ENCODE measurements at regions not wholly inside any gene's neighbourhood (a gene's known extent, or its start where the extent isn't known, plus 50 kb on each side); places are given as distances from the start of the nearest gene placed in this dataset.
A peak's percentile ranks its signal among the peaks of the same experiment; 100 is the strongest.

DNA sequence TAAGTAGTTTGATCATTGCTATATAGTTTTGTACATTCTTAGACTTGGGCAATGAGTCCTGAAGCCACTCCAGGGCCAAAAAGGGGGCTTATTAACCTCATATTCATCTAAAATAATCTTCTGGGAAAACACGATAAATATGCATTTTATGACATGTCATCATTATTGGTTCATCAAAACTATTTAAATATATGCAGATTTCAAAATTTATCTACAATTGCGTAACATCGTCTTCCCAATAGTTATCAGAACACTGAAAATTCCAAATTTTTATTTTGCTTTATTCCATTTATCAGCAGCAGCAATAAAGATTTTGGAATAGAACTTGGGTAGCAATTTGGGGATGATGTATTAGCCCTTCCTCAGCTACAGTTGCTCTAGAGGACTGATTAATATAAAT lies 550.0 kb downstream of the IQCM start:
- ChIA-PET POLR2A (no interaction called here), CTCF (interaction anchor here (3.3 to 3.6 kb wide), 2 partner anchors 266 to 269 kb away, joined by 20 to 26 read pairs; no protein-coding TSS in a partner anchor)
- no peak for DNase-seq (ENCODE audit: low read depth, low spot score)
- no peak overlapping the region for H3K4me3 ChIP-seq (ENCODE audit: low read depth, low read length)
- TF ChIP-seq, protein P1, sequence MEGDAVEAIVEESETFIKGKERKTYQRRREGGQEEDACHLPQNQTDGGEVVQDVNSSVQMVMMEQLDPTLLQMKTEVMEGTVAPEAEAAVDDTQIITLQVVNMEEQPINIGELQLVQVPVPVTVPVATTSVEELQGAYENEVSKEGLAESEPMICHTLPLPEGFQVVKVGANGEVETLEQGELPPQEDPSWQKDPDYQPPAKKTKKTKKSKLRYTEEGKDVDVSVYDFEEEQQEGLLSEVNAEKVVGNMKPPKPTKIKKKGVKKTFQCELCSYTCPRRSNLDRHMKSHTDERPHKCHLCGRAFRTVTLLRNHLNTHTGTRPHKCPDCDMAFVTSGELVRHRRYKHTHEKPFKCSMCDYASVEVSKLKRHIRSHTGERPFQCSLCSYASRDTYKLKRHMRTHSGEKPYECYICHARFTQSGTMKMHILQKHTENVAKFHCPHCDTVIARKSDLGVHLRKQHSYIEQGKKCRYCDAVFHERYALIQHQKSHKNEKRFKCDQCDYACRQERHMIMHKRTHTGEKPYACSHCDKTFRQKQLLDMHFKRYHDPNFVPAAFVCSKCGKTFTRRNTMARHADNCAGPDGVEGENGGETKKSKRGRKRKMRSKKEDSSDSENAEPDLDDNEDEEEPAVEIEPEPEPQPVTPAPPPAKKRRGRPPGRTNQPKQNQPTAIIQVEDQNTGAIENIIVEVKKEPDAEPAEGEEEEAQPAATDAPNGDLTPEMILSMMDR (IDR thresholded peaks at IDR 0.05; ENCODE audit: insufficient read depth, low read length, missing control alignments), result no peak

DNA sequence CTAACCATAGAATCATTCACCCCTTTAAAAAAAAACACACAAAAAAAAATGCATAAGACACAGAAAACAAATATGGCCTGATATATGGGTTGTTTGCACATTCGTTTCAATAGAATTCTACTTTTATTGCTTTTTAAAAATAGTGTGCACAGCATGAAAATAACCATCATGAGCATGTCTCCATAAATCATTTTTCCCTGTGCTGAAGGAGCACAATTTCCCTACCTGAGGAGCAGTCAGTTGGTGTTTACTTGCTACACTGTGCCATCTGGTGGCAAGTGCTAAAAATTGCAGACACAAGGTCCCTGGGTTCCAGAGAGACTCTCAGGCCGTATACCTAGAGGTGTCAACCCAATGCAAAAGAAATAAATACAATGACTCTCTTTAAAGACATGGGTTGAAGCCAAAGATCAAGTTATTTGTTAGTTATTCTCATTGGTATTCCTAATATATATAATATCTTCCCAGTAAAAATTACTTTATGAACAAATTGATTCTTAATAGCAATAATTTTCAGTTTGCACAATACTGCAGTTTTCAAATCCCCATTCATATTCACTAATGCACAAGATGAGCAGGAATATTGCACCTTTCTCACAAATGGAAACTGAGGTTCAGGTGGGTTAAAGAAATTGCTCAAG lies 551.4 kb downstream of the IQCM start:
- CTCF ChIA-PET, result interaction anchor here (0.6 to 3.6 kb wide), 12 partner anchors 8 to 1386 kb away, joined by 3 to 26 read pairs (median 4); no protein-coding TSS in a partner anchor
- H3K4me3 ChIP-seq (ENCODE audit: low read depth, low read length), result no peak overlapping the region

DNA sequence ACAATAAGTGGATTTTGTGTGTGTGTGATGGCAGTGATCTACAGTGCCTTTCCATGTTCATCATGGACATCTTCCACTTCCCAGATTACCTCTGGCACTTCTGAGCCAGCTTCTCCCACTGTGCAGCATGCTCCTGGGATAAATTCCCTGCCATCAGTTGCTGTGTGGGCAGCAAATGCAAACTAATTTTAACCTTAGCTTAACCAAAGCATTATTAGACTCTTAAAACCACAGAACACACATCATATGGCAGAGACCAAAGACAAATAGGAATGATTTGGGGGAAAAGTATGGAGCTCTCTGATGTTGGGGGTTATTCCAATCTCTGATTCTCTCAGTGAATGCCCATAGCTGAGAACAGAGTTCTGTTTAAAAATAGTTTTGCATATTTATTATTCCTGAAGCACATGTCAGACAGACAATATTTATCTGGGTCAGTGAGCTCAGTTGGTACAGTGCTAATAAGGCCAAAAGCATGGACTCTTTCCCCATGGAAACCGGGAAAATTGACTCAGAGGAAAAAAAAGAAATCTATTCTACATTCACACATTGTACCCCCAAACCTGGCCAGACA lies 567.4 kb downstream of the IQCM start:
- no peak for DNase-seq (ENCODE audit: low read depth, low spot score)
- TF ChIP-seq, protein P1 (IDR thresholded peaks at IDR 0.05; ENCODE audit: insufficient read depth, low read length, missing control alignments), result no peak
- no peak overlapping the region for H3K4me3 ChIP-seq (ENCODE audit: low read depth, low read length)
- ChIA-PET POLR2A (no interaction called here), CTCF (no interaction called here)

More for the DNA sequence above, 551.4 kb downstream of the IQCM start:
- POLR2A ChIA-PET, result no interaction called here
- TF ChIP-seq, protein P1 (IDR thresholded peaks at IDR 0.05; ENCODE audit: insufficient read depth, low read length, missing control alignments), result peak; percentile 68
- peak; percentile 5 for DNase-seq (ENCODE audit: low read depth, low spot score)

DNA sequence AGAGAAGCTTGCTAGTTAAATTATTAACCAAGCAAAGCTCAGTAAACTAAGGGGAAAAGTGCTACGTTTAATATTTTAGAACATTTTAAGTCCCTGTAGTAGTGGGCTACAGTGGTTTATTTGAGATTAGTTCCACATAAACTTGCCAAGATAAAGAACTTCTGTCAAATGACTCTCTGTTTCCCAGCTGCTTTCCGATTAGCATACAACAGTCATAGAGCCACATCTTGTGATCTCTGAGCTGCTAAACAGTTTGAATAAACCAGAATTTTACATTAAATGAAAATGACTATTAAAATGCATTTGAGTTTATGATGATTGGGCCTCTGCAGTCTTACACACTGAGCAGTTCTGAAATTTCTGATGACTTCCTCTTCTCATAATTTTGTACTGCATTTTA lies 568.5 kb downstream of the IQCM start:
- CTCF ChIA-PET, result no interaction called here
- POLR2A ChIA-PET, result no interaction called here
- no peak overlapping the region for H3K4me3 ChIP-seq (ENCODE audit: low read depth, low read length)
- no peak for DNase-seq (ENCODE audit: low read depth, low spot score)
- TF ChIP-seq, protein P1 (IDR thresholded peaks at IDR 0.05; ENCODE audit: insufficient read depth, low read length, missing control alignments), result no peak

DNA sequence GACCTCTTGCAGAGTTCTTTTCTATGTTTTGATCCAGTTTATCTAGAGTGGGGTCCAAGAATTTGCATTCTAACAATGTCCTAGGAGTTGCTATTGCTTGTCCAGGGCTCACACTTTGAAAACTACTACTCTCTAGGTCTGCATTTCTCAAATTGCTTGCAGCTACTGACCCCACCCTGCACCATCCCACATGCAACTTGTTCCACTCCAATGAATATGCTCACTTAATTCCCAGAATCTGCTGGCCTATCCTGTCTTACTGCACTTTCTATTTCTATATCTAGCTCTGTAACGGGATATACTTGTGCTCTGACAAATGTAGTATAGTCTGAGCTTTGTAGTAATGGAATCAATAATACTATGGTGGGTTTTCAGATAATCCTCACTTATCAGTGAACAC lies 570.3 kb downstream of the IQCM start:
- H3K4me3 ChIP-seq (ENCODE audit: low read depth, low read length), result no peak overlapping the region
- CTCF ChIA-PET, result no interaction called here
- DNase-seq (ENCODE audit: low read depth, low spot score), result no peak
- TF ChIP-seq, protein P1 (IDR thresholded peaks at IDR 0.05; ENCODE audit: insufficient read depth, low read length, missing control alignments), result no peak
- POLR2A ChIA-PET, result no interaction called here

DNA sequence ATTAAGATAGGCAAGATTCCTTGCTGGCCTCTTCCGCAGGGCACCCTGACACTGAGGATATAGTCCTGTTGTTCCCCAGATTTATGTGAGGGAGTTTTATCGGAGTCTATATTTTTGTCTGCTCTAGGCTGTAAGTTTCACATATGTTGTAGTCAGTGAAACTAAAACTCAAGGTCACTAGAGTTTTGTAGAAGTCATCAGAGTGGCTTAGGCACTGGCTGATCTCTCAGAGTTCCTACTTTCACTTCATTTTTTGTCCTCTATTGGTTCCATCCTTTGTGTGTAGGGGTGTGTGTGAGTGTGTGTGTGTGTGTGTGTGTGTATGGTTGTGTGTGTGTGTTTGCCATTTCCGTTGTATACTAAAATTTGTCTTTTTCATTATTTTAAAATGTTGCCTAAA lies 577.5 kb downstream of the IQCM start:
- CTCF ChIA-PET, result no interaction called here
- POLR2A ChIA-PET, result no interaction called here
- H3K4me3 ChIP-seq (ENCODE audit: low read depth, low read length), result no peak overlapping the region
- TF ChIP-seq, protein P1 (IDR thresholded peaks at IDR 0.05; ENCODE audit: insufficient read depth, low read length, missing control alignments), result no peak
- no peak for DNase-seq (ENCODE audit: low read depth, low spot score)
